Neural crest cell (in vitro differentiated cells): ENCODE measurements at regions not wholly inside any gene's neighbourhood (a gene's known extent, or its start where the extent isn't known, plus 50 kb on each side); places are given as distances from the start of the nearest gene placed in this dataset.
"Not testable (repeated sequence)": the region's sequence is repeated elsewhere in the genome, so short reads cannot be mapped to it uniquely, and the experiment has no call there.

Experiments used
- DNase-seq: peaks from one replicate; pipeline ENCODE4 v3.0.0; 2021; ENCODE audit warnings: low read depth, mixed read lengths, low spot score
- H3K27ac Mint-ChIP-seq: one replicate; pipeline ENCODE4 v1.8.0; 2021; ENCODE audit warnings: mild to moderate bottlenecking, mixed read lengths; ENCODE audit not compliant: unreplicated experiment
- H3K27me3 Mint-ChIP-seq: 2 replicates; pipeline ENCODE4 v1.8.0; 2021; ENCODE audit warnings: low read depth, mild to moderate bottlenecking, mixed read lengths
- H3K36me3 Mint-ChIP-seq: 2 replicates; pipeline ENCODE4 v1.8.0; 2021; ENCODE audit warnings: low read depth, mild to moderate bottlenecking, mixed read lengths
- H3K4me1 Mint-ChIP-seq: 2 replicates; pipeline ENCODE4 v1.8.0; 2021; ENCODE audit warnings: mixed read lengths
- H3K4me3 Mint-ChIP-seq: one replicate; pipeline ENCODE4 v1.8.0; 2021; ENCODE audit warnings: mild to moderate bottlenecking, mixed read lengths
- H3K9me3 Mint-ChIP-seq: 2 replicates; pipeline ENCODE4 v1.8.0; 2021; ENCODE audit warnings: mixed read lengths
- TF ChIP-seq, protein P1 (sequence below): fragments of 200-600 bp; sonication (generic); conservative IDR thresholded peaks from 2 replicates; pipeline ENCODE4 v1.5.0; 2021; ENCODE audit warnings: antibody characterized with exemption, mild to moderate bottlenecking

- H3K27ac Mint-ChIP-seq = no peak overlapping the region
- H3K9me3 Mint-ChIP-seq = peaks cover 7% of the 10 kb centered on the region
- TF ChIP-seq, protein P1, sequence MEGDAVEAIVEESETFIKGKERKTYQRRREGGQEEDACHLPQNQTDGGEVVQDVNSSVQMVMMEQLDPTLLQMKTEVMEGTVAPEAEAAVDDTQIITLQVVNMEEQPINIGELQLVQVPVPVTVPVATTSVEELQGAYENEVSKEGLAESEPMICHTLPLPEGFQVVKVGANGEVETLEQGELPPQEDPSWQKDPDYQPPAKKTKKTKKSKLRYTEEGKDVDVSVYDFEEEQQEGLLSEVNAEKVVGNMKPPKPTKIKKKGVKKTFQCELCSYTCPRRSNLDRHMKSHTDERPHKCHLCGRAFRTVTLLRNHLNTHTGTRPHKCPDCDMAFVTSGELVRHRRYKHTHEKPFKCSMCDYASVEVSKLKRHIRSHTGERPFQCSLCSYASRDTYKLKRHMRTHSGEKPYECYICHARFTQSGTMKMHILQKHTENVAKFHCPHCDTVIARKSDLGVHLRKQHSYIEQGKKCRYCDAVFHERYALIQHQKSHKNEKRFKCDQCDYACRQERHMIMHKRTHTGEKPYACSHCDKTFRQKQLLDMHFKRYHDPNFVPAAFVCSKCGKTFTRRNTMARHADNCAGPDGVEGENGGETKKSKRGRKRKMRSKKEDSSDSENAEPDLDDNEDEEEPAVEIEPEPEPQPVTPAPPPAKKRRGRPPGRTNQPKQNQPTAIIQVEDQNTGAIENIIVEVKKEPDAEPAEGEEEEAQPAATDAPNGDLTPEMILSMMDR = no peak
- no peak overlapping the region for H3K4me3 Mint-ChIP-seq
- peaks cover 4% of the 10 kb centered on the region for H3K36me3 Mint-ChIP-seq
- no peaks in the 10 kb centered on the region for H3K4me1 Mint-ChIP-seq
- no peak for DNase-seq
- H3K27me3 Mint-ChIP-seq = no peaks in the 10 kb centered on the region
Measured at GRCh38 chr7:91474074-91474473, 209.8 kb downstream of the FZD1 start.

DNA sequence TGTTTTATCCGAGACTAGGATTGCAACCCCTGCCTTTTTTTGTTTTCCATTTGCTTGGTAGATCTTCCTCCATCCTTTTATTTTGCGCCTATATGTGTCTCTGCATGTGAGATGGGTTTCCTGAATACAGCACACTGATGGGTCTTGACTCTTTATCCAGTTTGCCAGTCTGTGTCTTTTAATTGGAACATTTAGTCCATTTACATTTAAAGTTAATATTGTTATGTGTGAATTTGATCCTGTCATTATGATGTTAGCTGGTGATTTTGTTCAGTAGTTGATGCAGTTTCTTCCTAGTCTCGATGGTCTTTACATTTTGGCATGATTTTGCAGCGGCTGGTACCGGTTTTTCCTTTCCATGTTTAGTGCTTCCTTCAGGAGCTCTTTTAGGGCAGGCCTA lies 216.2 kb downstream of the FZD1 start:
- not testable (repeated sequence) for H3K27me3 Mint-ChIP-seq, H3K4me1 Mint-ChIP-seq, H3K36me3 Mint-ChIP-seq, DNase-seq, H3K9me3 Mint-ChIP-seq, H3K4me3 Mint-ChIP-seq, H3K27ac Mint-ChIP-seq

DNA sequence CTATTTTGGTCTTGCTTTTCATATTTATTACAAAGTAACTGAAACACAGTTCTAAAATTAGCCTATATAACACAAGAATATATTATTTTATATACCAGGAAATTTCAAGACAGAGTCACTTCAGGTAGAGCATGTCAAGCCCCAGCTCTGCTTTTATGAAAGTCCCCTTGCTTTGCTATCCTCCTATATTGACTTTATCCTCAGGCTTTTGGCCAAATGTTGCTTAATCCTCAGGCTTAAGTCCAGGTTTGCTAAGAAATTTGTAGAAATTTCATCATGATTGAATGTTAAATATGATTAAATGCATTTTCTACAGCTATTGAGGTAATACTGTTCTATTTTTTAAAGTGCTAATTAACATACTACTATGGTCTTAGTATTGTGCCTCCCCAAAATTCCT lies 227.6 kb downstream of the FZD1 start:
- H3K9me3 Mint-ChIP-seq = peaks cover 4% of the 10 kb centered on the region
- H3K4me3 Mint-ChIP-seq = no peak overlapping the region
- no peaks in the 10 kb centered on the region for H3K4me1 Mint-ChIP-seq
- H3K27me3 Mint-ChIP-seq = no peaks in the 10 kb centered on the region
- peaks cover 3% of the 10 kb centered on the region for H3K36me3 Mint-ChIP-seq
- no peak for DNase-seq
- TF ChIP-seq, protein P1 = no peak
- H3K27ac Mint-ChIP-seq = no peak overlapping the region

DNA sequence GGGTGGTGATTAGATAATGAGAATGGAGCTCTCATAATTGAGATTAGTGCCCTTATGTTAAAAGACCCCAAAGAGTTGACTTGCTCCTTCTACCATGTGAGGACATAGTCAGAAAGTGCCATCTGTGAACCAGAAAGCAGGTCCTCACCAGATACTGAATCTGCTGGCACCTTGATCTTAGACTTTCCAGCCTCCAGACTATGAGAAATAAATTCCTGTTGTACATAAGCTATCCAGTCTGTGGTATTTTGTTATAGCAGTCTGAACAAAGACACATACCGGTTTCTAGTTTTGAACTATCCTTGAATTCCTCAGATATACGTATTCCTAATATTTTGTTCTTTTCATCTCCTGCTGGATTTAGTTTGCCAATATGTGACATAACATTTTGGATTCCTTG lies 228.1 kb downstream of the FZD1 start:
- Mint-ChIP-seq H3K4me3 (no peak overlapping the region), H3K36me3 (peaks cover 3% of the 10 kb centered on the region)
- no peak for DNase-seq

DNA sequence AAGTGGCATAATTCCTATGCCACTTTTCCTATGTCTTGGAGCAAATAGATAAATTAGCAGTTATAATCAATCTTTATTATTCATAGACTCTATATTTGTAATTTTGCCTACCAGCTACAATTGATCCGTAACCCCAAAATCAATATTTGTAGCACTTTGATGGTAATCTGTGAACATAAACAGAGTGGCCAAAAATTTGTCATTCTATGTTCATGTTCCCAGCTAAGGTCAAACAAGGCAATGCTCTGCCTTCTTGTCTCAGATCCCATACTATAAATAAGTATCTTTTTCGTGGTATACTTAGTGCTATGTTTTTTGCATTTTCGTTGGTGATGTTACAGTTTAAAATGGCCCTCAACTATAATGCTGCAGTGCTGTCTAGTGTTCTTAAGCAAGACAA lies 228.5 kb downstream of the FZD1 start:
- Mint-ChIP-seq H3K9me3 (peaks cover 4% of the 10 kb centered on the region), H3K4me3 (no peak overlapping the region), H3K4me1 (no peaks in the 10 kb centered on the region), H3K27ac (no peak overlapping the region), H3K27me3 (no peaks in the 10 kb centered on the region), H3K36me3 (peaks cover 3% of the 10 kb centered on the region)
- DNase-seq = no peak
- TF ChIP-seq, protein P1 = no peak

More for the DNA sequence above, 228.1 kb downstream of the FZD1 start:
- no peaks in the 10 kb centered on the region for H3K27me3 Mint-ChIP-seq
- no peaks in the 10 kb centered on the region for H3K4me1 Mint-ChIP-seq
- H3K9me3 Mint-ChIP-seq = peaks cover 4% of the 10 kb centered on the region
- no peak overlapping the region for H3K27ac Mint-ChIP-seq
- TF ChIP-seq, protein P1 = no peak

DNA sequence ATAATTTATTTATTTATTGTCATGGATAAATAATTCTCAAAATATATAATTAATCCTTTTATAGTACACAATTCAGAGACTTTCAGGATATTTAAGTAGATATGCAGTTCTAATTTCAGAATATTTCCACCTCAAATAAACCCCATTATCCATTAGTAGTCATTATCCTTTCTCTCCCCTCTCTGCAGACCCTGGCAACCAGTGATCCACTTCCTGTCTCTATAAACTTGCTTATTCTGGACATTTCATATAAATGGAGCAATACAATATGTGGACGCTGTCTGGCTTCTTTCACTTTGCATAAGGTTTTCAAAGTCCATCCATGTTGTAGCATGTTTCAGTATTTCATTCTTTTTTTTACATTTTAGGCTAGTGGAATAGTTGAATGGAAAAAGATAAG lies 230.2 kb downstream of the FZD1 start:
- H3K36me3 Mint-ChIP-seq = peaks cover 3% of the 10 kb centered on the region
- TF ChIP-seq, protein P1 = no peak
- H3K27me3 Mint-ChIP-seq = no peaks in the 10 kb centered on the region
- no peak overlapping the region for H3K27ac Mint-ChIP-seq
- no peak overlapping the region for H3K4me3 Mint-ChIP-seq
- H3K4me1 Mint-ChIP-seq = no peaks in the 10 kb centered on the region
- no peak for DNase-seq
- peaks cover 9% of the 10 kb centered on the region for H3K9me3 Mint-ChIP-seq
